HepG2 (cell line): ENCODE measurements at regions not wholly inside any gene's neighbourhood (a gene's known extent, or its start where the extent isn't known, plus 50 kb on each side); places are given as distances from the start of the nearest gene placed in this dataset.

ENCODE experiments used
- ASH2L ChIP-seq: fragments of 300-600, 200-600 bp; sonication (generic); IDR thresholded peaks from 2 replicates; pipeline ENCODE4 v1.7.0; 2017; ENCODE audit warnings: low read depth, mild to moderate bottlenecking, moderate library complexity, mixed read lengths, low read length; ENCODE audit not compliant: insufficient read length
- CEBPB ChIP-seq: IDR thresholded peaks from 2 replicates; pipeline ENCODE4 v1.6.1; 2011; ENCODE audit warnings: low read depth, low read length, improper control_type of control experiment, borderline replicate concordance
- CREB1 ChIP-seq, 2 experiments: fragments of 450-650 bp in 1 of 2; IDR thresholded peaks; 2 replicates each; pipeline ENCODE4 v1.6.1; 2016 to 2017; ENCODE audit warnings: control low read depth in 1 of 2, mild to moderate bottlenecking in 1 of 2, missing compliant biosample characterization in 1 of 2, missing genetic modification characterization in 1 of 2
- CTCF ChIP-seq: sonication (generic); formaldehyde crosslinking; IDR thresholded peaks from 2 replicates; pipeline ENCODE4 v1.5.0; 2020; ENCODE audit warnings: mild to moderate bottlenecking, missing genetic modification reagents, moderate library complexity
- EZH2 ChIP-seq: conservative IDR thresholded peaks from 2 replicates; pipeline ENCODE4 v1.6.1; 2012; ENCODE audit warnings: mild to moderate bottlenecking, low read depth, low read length, moderate library complexity
- MAX ChIP-seq: IDR thresholded peaks from 2 replicates; pipeline ENCODE4 v1.6.1; 2012; ENCODE audit warnings: inconsistent platforms
- PAWR ChIP-seq: sonication (generic); formaldehyde crosslinking; IDR thresholded peaks from 2 replicates; pipeline ENCODE4 v1.4.0; 2020; ENCODE audit warnings: missing genetic modification reagents, mild to moderate bottlenecking, borderline replicate concordance
- POLR2A ChIP-seq, 2 experiments: IDR thresholded peaks; 2 replicates each; pipeline ENCODE4 v1.6.1; 2011; ENCODE audit warnings: low read depth in 2 of 2, low read length in 2 of 2, mild to moderate bottlenecking in 1 of 2, moderate library complexity in 1 of 2; ENCODE audit not compliant: insufficient read depth in 1 of 2
- POLR2AphosphoS5 ChIP-seq: IDR thresholded peaks from 2 replicates; pipeline ENCODE4 v1.6.1; 2012; ENCODE audit warnings: low read depth, low read length
- RBFOX2 ChIP-seq: fragments of 200-400 bp; formaldehyde crosslinking; IDR thresholded peaks from 2 replicates; pipeline ENCODE4 v1.6.1; 2017; ENCODE audit warnings: low read depth, mild to moderate bottlenecking, low read length
- RFX5 ChIP-seq: IDR thresholded peaks from 2 replicates; pipeline ENCODE4 v1.6.1; 2011; ENCODE audit warnings: low read depth, low read length, improper control_type of control experiment
- SYNCRIP ChIP-seq: fragments of 200-400 bp; formaldehyde crosslinking; IDR thresholded peaks from 2 replicates; pipeline ENCODE4 v1.6.1; 2018; ENCODE audit warnings: mild to moderate bottlenecking, low read depth, low read length; ENCODE audit not compliant: insufficient read depth
- ZC3H4 ChIP-seq: sonication (generic); formaldehyde crosslinking; IDR thresholded peaks from 2 replicates; pipeline ENCODE4 v1.4.0; 2020; ENCODE audit warnings: missing genetic modification reagents, borderline replicate concordance

GRCh38 chr9:130770679-130771442 lies 64.2 kb upstream of the ABL1 start:
- no peak for TF ChIP-seq ASH2L
- TF ChIP-seq RBFOX2: no peak
- TF ChIP-seq RFX5: no peak
- no peak for TF ChIP-seq CEBPB
- no peak for TF ChIP-seq EZH2
- no peak for TF ChIP-seq PAWR
- no peak for TF ChIP-seq CREB1 (IDR thresholded peaks at IDR 0.05)
- no peak for TF ChIP-seq CREB1 (CRISPR knock-in tag; IDR thresholded peaks at IDR 0.05)
- no peak for TF ChIP-seq SYNCRIP
- no peak for TF ChIP-seq MAX
- TF ChIP-seq ZC3H4 (CRISPR knock-in tag): no peak
- TF ChIP-seq POLR2AphosphoS5: no peak
- peak; percentile 69 for TF ChIP-seq CTCF (CRISPR knock-in tag)
- no peak for TF ChIP-seq POLR2A (IDR thresholded peaks at IDR 0.05; ENCODE audit: insufficient read depth in 1 of 2, low read depth in 2 of 2, low read length in 2 of 2)
